ENCODE measurements at regions not wholly inside any gene's neighbourhood (a gene's known extent, or its start where the extent isn't known, plus 50 kb on each side); places are given as distances from the start of the nearest gene placed in this dataset.

DNA sequence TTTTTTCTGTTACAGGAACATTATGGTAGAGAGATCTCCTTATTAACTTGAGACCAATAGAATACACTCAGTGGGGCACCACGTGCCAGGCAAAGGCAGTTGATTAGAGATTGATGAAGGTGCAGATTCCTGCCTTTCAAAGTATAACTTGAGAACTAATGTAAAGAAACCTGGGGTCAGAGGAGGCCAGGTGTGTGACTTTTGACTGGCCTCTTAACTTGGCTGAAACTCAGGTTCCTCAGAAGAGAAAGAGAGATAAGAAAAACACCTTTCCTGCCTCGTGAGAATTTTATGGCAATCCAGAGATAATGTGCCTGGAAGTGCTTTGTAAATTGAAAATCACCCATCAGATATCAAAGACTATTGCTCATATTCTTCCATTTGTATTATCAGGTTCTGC is 110.7 kb upstream of the GZMB start:
- TF ChIP-seq RAD21 (IDR thresholded peaks at IDR 0.05; ENCODE audit: low read depth), result no peak

DNA sequence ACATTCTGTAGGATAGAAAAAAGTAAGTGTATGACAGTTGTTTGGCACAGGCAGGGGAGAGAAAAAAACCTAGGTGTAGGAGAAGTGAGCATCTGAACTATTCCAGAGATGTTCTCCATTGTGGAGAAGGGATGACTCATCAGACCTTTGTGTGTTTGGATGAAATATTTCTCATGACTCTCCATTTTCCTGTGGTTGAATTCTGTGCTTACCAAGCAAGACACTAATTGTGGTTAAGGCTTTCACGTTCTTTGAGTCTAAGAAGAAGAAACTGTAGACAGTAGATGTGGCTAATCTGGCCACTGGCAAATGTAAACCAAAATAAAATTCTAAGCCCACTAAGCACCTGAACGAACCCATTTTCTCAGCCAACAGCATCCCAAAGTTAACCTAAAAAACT is 107.9 kb upstream of the GZMB start:
- TF ChIP-seq EP300 (IDR thresholded peaks at IDR 0.05; ENCODE audit: borderline replicate concordance), result no peak
- TF ChIP-seq TCF12 (IDR thresholded peaks at IDR 0.05; ENCODE audit: low read depth), result no peak
- TF ChIP-seq TEAD4 (IDR thresholded peaks at IDR 0.05), result 0 out of 2 replicates have a peak, but pooled peaks have one; percentile 13
- TF ChIP-seq, protein P1, sequence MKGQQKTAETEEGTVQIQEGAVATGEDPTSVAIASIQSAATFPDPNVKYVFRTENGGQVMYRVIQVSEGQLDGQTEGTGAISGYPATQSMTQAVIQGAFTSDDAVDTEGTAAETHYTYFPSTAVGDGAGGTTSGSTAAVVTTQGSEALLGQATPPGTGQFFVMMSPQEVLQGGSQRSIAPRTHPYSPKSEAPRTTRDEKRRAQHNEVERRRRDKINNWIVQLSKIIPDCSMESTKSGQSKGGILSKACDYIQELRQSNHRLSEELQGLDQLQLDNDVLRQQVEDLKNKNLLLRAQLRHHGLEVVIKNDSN (IDR thresholded peaks at IDR 0.05), result no peak

DNA sequence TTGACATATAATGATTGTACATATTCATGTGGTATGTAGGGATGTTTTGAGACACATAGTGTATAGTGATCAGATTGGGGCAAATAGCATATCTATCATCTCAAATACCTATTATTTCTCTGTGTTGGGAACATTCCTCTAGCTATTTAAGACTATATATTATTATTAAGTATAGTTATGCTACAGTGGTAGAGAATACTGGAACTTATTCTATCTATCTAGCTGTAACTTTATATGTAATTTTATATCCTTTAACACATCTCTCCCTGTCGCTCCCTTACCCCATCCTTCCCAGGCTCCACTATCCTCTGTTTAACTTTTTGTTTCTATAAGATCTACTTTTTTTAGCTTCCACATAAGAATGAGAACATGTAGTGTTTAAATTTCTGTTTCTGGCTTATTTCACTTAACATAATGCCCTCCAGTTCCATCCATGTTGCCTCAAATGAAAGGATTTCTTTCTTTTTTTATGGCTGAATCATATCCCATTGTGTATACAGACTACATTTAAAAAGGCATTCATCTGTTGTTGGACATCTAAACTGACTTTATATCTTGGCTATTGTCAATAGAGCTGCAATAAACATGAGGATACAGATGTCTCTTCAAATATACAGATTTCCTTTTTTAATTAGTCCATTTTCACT is 102.1 kb upstream of the GZMB start:
- TF ChIP-seq, protein P2, sequence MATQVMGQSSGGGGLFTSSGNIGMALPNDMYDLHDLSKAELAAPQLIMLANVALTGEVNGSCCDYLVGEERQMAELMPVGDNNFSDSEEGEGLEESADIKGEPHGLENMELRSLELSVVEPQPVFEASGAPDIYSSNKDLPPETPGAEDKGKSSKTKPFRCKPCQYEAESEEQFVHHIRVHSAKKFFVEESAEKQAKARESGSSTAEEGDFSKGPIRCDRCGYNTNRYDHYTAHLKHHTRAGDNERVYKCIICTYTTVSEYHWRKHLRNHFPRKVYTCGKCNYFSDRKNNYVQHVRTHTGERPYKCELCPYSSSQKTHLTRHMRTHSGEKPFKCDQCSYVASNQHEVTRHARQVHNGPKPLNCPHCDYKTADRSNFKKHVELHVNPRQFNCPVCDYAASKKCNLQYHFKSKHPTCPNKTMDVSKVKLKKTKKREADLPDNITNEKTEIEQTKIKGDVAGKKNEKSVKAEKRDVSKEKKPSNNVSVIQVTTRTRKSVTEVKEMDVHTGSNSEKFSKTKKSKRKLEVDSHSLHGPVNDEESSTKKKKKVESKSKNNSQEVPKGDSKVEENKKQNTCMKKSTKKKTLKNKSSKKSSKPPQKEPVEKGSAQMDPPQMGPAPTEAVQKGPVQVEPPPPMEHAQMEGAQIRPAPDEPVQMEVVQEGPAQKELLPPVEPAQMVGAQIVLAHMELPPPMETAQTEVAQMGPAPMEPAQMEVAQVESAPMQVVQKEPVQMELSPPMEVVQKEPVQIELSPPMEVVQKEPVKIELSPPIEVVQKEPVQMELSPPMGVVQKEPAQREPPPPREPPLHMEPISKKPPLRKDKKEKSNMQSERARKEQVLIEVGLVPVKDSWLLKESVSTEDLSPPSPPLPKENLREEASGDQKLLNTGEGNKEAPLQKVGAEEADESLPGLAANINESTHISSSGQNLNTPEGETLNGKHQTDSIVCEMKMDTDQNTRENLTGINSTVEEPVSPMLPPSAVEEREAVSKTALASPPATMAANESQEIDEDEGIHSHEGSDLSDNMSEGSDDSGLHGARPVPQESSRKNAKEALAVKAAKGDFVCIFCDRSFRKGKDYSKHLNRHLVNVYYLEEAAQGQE (IDR thresholded peaks at IDR 0.05; ENCODE audit: low read depth), result no peak
- TF ChIP-seq EP300 (IDR thresholded peaks at IDR 0.05; ENCODE audit: borderline replicate concordance) (no peak), NFIC (IDR thresholded peaks at IDR 0.05) (no peak), CREB1 (IDR thresholded peaks at IDR 0.05; ENCODE audit: low read depth) (no peak), YY1 (IDR thresholded peaks at IDR 0.05; ENCODE audit: low read depth) (no peak), RAD21 (IDR thresholded peaks at IDR 0.05; ENCODE audit: low read depth) (no peak)

DNA sequence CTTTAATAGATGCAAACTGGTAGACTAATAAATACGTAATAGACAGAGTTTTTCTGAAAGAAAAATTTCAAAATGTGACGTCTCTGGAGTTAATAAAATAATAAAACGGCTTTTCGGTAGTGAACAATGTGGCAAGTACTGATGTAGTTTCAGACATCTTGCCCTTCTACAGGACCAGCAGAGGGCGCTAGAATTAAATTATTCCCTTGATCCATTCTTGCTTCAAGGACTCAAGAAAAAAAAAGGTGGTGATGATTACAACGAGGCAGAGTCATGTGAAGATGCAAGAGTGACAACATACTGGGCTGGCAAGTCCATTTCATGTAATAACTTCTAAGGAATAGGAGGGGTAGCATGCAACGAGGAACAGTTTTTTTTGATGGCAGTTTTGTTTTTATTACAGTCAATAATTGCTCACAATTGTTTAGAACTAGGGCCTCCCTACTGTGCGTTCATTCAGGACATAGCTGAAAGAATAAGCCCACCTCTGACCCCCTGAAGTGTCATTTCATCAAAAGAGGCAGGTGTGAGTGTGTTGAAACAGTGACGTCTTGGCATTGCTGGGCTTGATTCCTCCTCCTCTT is 101.0 kb upstream of the GZMB start:
- TF ChIP-seq RAD21 (IDR thresholded peaks at IDR 0.05; ENCODE audit: low read depth), result peak; percentile 82
- TF ChIP-seq, protein P1 (IDR thresholded peaks at IDR 0.05), result peak; percentile 42; the same call in 1 of the 2 replicates
- TF ChIP-seq YY1 (IDR thresholded peaks at IDR 0.05; ENCODE audit: low read depth), result 0 out of 2 replicates have a peak, but pooled peaks have one; percentile 24
- TF ChIP-seq TAF1 (IDR thresholded peaks at IDR 0.05; ENCODE audit: low read depth), result no peak
- no peak for TF ChIP-seq TCF12 (IDR thresholded peaks at IDR 0.05; ENCODE audit: low read depth)
- no peak for TF ChIP-seq TEAD4 (IDR thresholded peaks at IDR 0.05)
- TF ChIP-seq, protein P2 (IDR thresholded peaks at IDR 0.05; ENCODE audit: low read depth), result no peak
- no peak for TF ChIP-seq ZBTB7A (IDR thresholded peaks at IDR 0.05; ENCODE audit: low read depth)
- TF ChIP-seq, protein P3, sequence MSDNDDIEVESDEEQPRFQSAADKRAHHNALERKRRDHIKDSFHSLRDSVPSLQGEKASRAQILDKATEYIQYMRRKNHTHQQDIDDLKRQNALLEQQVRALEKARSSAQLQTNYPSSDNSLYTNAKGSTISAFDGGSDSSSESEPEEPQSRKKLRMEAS (IDR thresholded peaks at IDR 0.05), result 0 out of 2 replicates have a peak, but pooled peaks have one; percentile 11

DNA sequence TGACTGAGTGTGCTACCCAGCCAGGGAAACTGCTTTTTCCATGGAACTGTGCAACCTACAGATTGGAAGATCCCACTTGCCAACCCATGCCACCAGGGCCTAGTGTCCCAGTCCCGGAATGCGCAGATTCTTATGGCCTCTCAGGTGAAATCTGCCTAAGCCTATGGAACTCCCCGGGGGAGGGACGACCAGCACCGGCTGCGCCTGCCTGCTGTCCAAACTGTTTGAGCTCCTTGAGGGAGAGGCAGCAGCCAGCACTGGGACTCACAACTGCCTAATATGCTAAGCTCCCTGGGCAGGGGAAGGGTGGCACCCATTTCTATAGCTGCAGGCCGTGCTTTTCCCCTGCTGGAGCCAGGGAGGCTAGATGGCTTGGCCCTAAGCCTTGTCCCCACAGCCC is 92.5 kb upstream of the GZMB start:
- TF ChIP-seq TCF12 (IDR thresholded peaks at IDR 0.05; ENCODE audit: low read depth), result no peak
- no peak for TF ChIP-seq YY1 (IDR thresholded peaks at IDR 0.05; ENCODE audit: low read depth)
- TF ChIP-seq, protein P3 (IDR thresholded peaks at IDR 0.05), result no peak
- no peak for TF ChIP-seq RAD21 (IDR thresholded peaks at IDR 0.05; ENCODE audit: low read depth)
- TF ChIP-seq CREB1 (IDR thresholded peaks at IDR 0.05; ENCODE audit: low read depth), result no peak
- no peak for TF ChIP-seq TAF1 (IDR thresholded peaks at IDR 0.05; ENCODE audit: low read depth)
- no peak for TF ChIP-seq ZBTB7A (IDR thresholded peaks at IDR 0.05; ENCODE audit: low read depth)
- TF ChIP-seq CEBPB (IDR thresholded peaks at IDR 0.05), result no peak
- TF ChIP-seq NFIC (IDR thresholded peaks at IDR 0.05), result no peak
- TF ChIP-seq, protein P1 (IDR thresholded peaks at IDR 0.05), result no peak
- TF ChIP-seq FOXM1 (IDR thresholded peaks at IDR 0.05; ENCODE audit: borderline replicate concordance, low read depth), result no peak
- no peak for TF ChIP-seq TEAD4 (IDR thresholded peaks at IDR 0.05)
- no peak for TF ChIP-seq EP300 (IDR thresholded peaks at IDR 0.05; ENCODE audit: borderline replicate concordance)
- TF ChIP-seq, protein P2 (IDR thresholded peaks at IDR 0.05; ENCODE audit: low read depth), result no peak
- no peak for TF ChIP-seq EGR1 (IDR thresholded peaks at IDR 0.05)

All from Ishikawa (cell line).